Large intestine (tissue), 3 donors: ENCODE measurements at regions not wholly inside any gene's neighbourhood (a gene's known extent, or its start where the extent isn't known, plus 50 kb on each side); places are given as distances from the start of the nearest gene placed in this dataset.

Experiments used
- DNase-seq, 2 donors: peaks; one replicate each; pipeline versions ENCODE4 v3.0.0 to v3.0.0-alpha.2; 2013
- H3K27ac ChIP-seq: one replicate; pipeline ENCODE4 v1.5.1; 2013; ENCODE audit warnings: low read length
- H3K27me3 ChIP-seq: 2 replicates; pipeline ENCODE4 v1.6.1; 2013; ENCODE audit warnings: low read length; ENCODE audit not compliant: control insufficient read depth, insufficient read depth
- H3K36me3 ChIP-seq: 2 replicates; pipeline ENCODE4 v1.6.1; 2013; ENCODE audit warnings: low read length; ENCODE audit not compliant: control insufficient read depth, insufficient read depth
- H3K4me1 ChIP-seq: one replicate; pipeline ENCODE4 v1.6.1; 2013; ENCODE audit warnings: low read length; ENCODE audit not compliant: control insufficient read depth, insufficient read depth
- H3K4me3 ChIP-seq: one replicate; pipeline ENCODE4 v1.5.1; 2013; ENCODE audit warnings: low read length
- H3K9me3 ChIP-seq: one replicate; pipeline ENCODE4 v1.6.1; 2013; ENCODE audit warnings: mild to moderate bottlenecking, low read depth, low read length, moderate library complexity; ENCODE audit not compliant: control insufficient read depth
- WGBS: methylation state at CpG from one replicate; pipeline ENCODE4 v1.1.5; 2013; ENCODE audit warnings: low lambda C conversion rate; ENCODE audit not compliant: insufficient coverage; 5-methylcytosine and 5-hydroxymethylcytosine counted together

- peaks cover 5% of the 10 kb centered on the region for H3K4me1 ChIP-seq
- H3K4me3 ChIP-seq: no peak overlapping the region
- DNase-seq: no peak
- H3K27ac ChIP-seq: no peak overlapping the region
- H3K36me3 ChIP-seq: no peaks in the 10 kb centered on the region
- peaks cover 3% of the 10 kb centered on the region for H3K9me3 ChIP-seq
- H3K27me3 ChIP-seq: no peaks in the 10 kb centered on the region
- no CpG with 5 or more reads among the region's 4 CpGs for WGBS
Observed at GRCh38 chr9:105070176-105070575, 142.2 kb upstream of the ABCA1 start.

- Histone ChIP-seq H3K36me3 (no peaks in the 10 kb centered on the region), H3K4me3 (no peak overlapping the region), H3K9me3 (peaks cover 3% of the 10 kb centered on the region), H3K27me3 (no peaks in the 10 kb centered on the region), H3K4me1 (no peaks in the 10 kb centered on the region), H3K27ac (no peak overlapping the region)
- DNase-seq: no peak
Observed at GRCh38 chr9:105072476-105072875, 144.5 kb upstream of the ABCA1 start.

- no CpG with 5 or more reads among the region's 1 CpG for WGBS
- DNase-seq: no peak
Observed at GRCh38 chr9:105073147-105073546, 145.2 kb upstream of the ABCA1 start.

GRCh38 chr9:105074491-105074890 is 146.5 kb upstream of the ABCA1 start:
- no peaks in the 10 kb centered on the region for H3K9me3 ChIP-seq
- H3K36me3 ChIP-seq: no peaks in the 10 kb centered on the region
- H3K27me3 ChIP-seq: no peaks in the 10 kb centered on the region
- WGBS: 57% methylated on average over 1 of the region's 2 CpGs
- H3K27ac ChIP-seq: no peak overlapping the region
- H3K4me3 ChIP-seq: no peak overlapping the region
- H3K4me1 ChIP-seq: no peaks in the 10 kb centered on the region
- no peak for DNase-seq

More at GRCh38 chr9:105073147-105073546, 145.2 kb upstream of the ABCA1 start:
- Histone ChIP-seq H3K4me1 (no peaks in the 10 kb centered on the region), H3K9me3 (no peaks in the 10 kb centered on the region), H3K4me3 (no peak overlapping the region), H3K27ac (no peak overlapping the region), H3K36me3 (no peaks in the 10 kb centered on the region), H3K27me3 (no peaks in the 10 kb centered on the region)

GRCh38 chr9:105076729-105077128 is 148.8 kb upstream of the ABCA1 start:
- no peaks in the 10 kb centered on the region for H3K9me3 ChIP-seq
- no peak overlapping the region for H3K27ac ChIP-seq
- H3K27me3 ChIP-seq: no peaks in the 10 kb centered on the region
- DNase-seq: no peak
- no peaks in the 10 kb centered on the region for H3K4me1 ChIP-seq
- H3K4me3 ChIP-seq: no peak overlapping the region
- H3K36me3 ChIP-seq: no peaks in the 10 kb centered on the region
- WGBS: no CpG with 5 or more reads among the region's 5 CpGs

GRCh38 chr9:105079457-105079856 is 151.5 kb upstream of the ABCA1 start:
- WGBS: no CpG with 5 or more reads among the region's 2 CpGs
- Histone ChIP-seq H3K4me1 (peaks cover 8% of the 10 kb centered on the region), H3K4me3 (no peak overlapping the region), H3K27me3 (no peaks in the 10 kb centered on the region), H3K36me3 (no peaks in the 10 kb centered on the region), H3K27ac (no peak overlapping the region), H3K9me3 (no peaks in the 10 kb centered on the region)
- no peak for DNase-seq

- H3K27me3 ChIP-seq: no peaks in the 10 kb centered on the region
- H3K36me3 ChIP-seq: no peaks in the 10 kb centered on the region
- peaks cover 8% of the 10 kb centered on the region for H3K4me1 ChIP-seq
- peak overlapping the region; percentile 53 for H3K27ac ChIP-seq
- H3K9me3 ChIP-seq: no peaks in the 10 kb centered on the region
- no CpG with 5 or more reads among the region's 7 CpGs for WGBS
- no peak overlapping the region for H3K4me3 ChIP-seq
- DNase-seq: no peak
Observed at GRCh38 chr9:105082843-105083242, 154.9 kb upstream of the ABCA1 start.

- DNase-seq: peak; percentile 52 to 69
- H3K27me3 ChIP-seq: no peaks in the 10 kb centered on the region
- H3K4me3 ChIP-seq: no peak overlapping the region
- no peaks in the 10 kb centered on the region for H3K36me3 ChIP-seq
- no peaks in the 10 kb centered on the region for H3K9me3 ChIP-seq
- peak overlapping the region; percentile 53 for H3K27ac ChIP-seq
- WGBS: no CpG with 5 or more reads among the region's 2 CpGs
- H3K4me1 ChIP-seq: peaks cover 8% of the 10 kb centered on the region
Observed at GRCh38 chr9:105083256-105083655, 155.3 kb upstream of the ABCA1 start.

GRCh38 chr9:105087910-105088898 is 156.2 kb upstream of the SLC44A1 start:
- WGBS: no CpG with 5 or more reads among the region's 4 CpGs
- no peak overlapping the region for H3K4me3 ChIP-seq
- H3K27me3 ChIP-seq: no peaks in the 10 kb centered on the region
- H3K4me1 ChIP-seq: no peaks in the 10 kb centered on the region
- no peaks in the 10 kb centered on the region for H3K9me3 ChIP-seq
- H3K36me3 ChIP-seq: no peaks in the 10 kb centered on the region
- no peak overlapping the region for H3K27ac ChIP-seq
- no peak for DNase-seq

GRCh38 chr9:105089874-105090273 is 154.6 kb upstream of the SLC44A1 start:
- no peaks in the 10 kb centered on the region for H3K36me3 ChIP-seq
- H3K4me1 ChIP-seq: no peaks in the 10 kb centered on the region
- no peak overlapping the region for H3K27ac ChIP-seq
- H3K9me3 ChIP-seq: no peaks in the 10 kb centered on the region
- no peak for DNase-seq
- 100% methylated on average over 1 of the region's 5 CpGs for WGBS
- no peaks in the 10 kb centered on the region for H3K27me3 ChIP-seq
- no peak overlapping the region for H3K4me3 ChIP-seq
